Activated CD4-positive, alpha-beta T cell treated with anti-CD3 and anti-CD28 coated beads, Interleukin-2, amount 10 ng/mL, durations not matched to agents 7 days and 5 days (primary cell): ENCODE measurements at regions not wholly inside any gene's neighbourhood (a gene's known extent, or its start where the extent isn't known, plus 50 kb on each side); places are given as distances from the start of the nearest gene placed in this dataset.
"Not testable (repeated sequence)": the region's sequence is repeated elsewhere in the genome, so short reads cannot be mapped to it uniquely, and the experiment has no call there.

Experiments used
- CTCF ChIA-PET: fragments of 350-600 bp; sonication (Branson Sonifier 250); formaldehyde crosslinking; loops from one replicate; lab custom pipeline; 2021; ENCODE audit warnings: antibody characterized with exemption; lab: Charles Lee
- POLR2A ChIA-PET: fragments of 350-600 bp; sonication (Branson Sonifier 250); formaldehyde crosslinking; loops from one replicate; lab custom pipeline; 2021; ENCODE audit warnings: antibody characterized with exemption; lab: Charles Lee
- DNase-seq: peaks from one replicate; pipeline ENCODE4 v3.0.0-alpha.2; 2020
- H3K27ac Mint-ChIP-seq: one replicate; pipeline ENCODE4 v1.8.0; 2021; ENCODE audit warnings: mild to moderate bottlenecking, moderate library complexity, mixed read lengths
- H3K27me3 Mint-ChIP-seq: one replicate; pipeline ENCODE4 v1.8.0; 2021; ENCODE audit warnings: mixed read lengths
- H3K36me3 Mint-ChIP-seq: one replicate; pipeline ENCODE4 v1.8.0; 2021; ENCODE audit warnings: low read depth, mixed read lengths
- H3K4me1 Mint-ChIP-seq: one replicate; pipeline ENCODE4 v1.8.0; 2021; ENCODE audit warnings: mixed read lengths
- H3K4me3 Mint-ChIP-seq: one replicate; pipeline ENCODE4 v1.8.0; 2021; ENCODE audit warnings: mild to moderate bottlenecking, moderate library complexity, mixed read lengths
- H3K9me3 Mint-ChIP-seq: one replicate; pipeline ENCODE4 v1.8.0; 2021; ENCODE audit warnings: mixed read lengths

- Mint-ChIP-seq H3K4me3 (no peak overlapping the region), H3K27me3 (no peaks in the 10 kb centered on the region), H3K36me3 (no peaks in the 10 kb centered on the region), H3K27ac (no peak overlapping the region), H3K4me1 (no peaks in the 10 kb centered on the region), H3K9me3 (no peaks in the 10 kb centered on the region)
- ChIA-PET CTCF (no interaction called here), POLR2A (no interaction called here)
- no peak for DNase-seq
These were observed 109.2 kb downstream of the OSTF1 start for GRCh38 chr9:75197561-75197960.

GRCh38 chr9:75198436-75198835 is 110.1 kb downstream of the OSTF1 start:
- Mint-ChIP-seq H3K9me3 (no peaks in the 10 kb centered on the region), H3K27ac (no peak overlapping the region), H3K27me3 (no peaks in the 10 kb centered on the region), H3K36me3 (no peaks in the 10 kb centered on the region), H3K4me3 (no peak overlapping the region), H3K4me1 (no peaks in the 10 kb centered on the region)
- DNase-seq: no peak
- ChIA-PET CTCF (no interaction called here), POLR2A (no interaction called here)

- POLR2A ChIA-PET: no interaction called here
- H3K27ac Mint-ChIP-seq: no peak overlapping the region
- CTCF ChIA-PET: interaction anchor here (1.2 kb wide), 1 partner anchor 39 kb away, joined by 4 read pairs; no protein-coding TSS in a partner anchor
These were observed 112.7 kb downstream of the OSTF1 start for GRCh38 chr9:75200892-75201470.

GRCh38 chr9:75201480-75202209 is 113.3 kb downstream of the OSTF1 start:
- Mint-ChIP-seq H3K4me3 (no peak overlapping the region), H3K27ac (no peak overlapping the region), H3K36me3 (no peaks in the 10 kb centered on the region), H3K4me1 (no peaks in the 10 kb centered on the region), H3K27me3 (no peaks in the 10 kb centered on the region), H3K9me3 (no peaks in the 10 kb centered on the region)
- POLR2A ChIA-PET: no interaction called here
- no peak for DNase-seq
- CTCF ChIA-PET: interaction anchor here (1.2 kb wide), 1 partner anchor 39 kb away, joined by 4 read pairs; no protein-coding TSS in a partner anchor

More at GRCh38 chr9:75200892-75201470, 112.7 kb downstream of the OSTF1 start:
- peak; percentile 46 for DNase-seq
- Mint-ChIP-seq H3K27me3 (no peaks in the 10 kb centered on the region), H3K36me3 (no peaks in the 10 kb centered on the region), H3K9me3 (no peaks in the 10 kb centered on the region), H3K4me1 (no peaks in the 10 kb centered on the region), H3K4me3 (no peak overlapping the region)

- POLR2A ChIA-PET, CTCF ChIA-PET: not testable (repeated sequence)
These were observed 119.7 kb downstream of the OSTF1 start for GRCh38 chr9:75207997-75208396.

GRCh38 chr9:75210215-75210614 is 121.9 kb downstream of the OSTF1 start:
- Mint-ChIP-seq H3K27ac (no peak overlapping the region), H3K4me1 (no peaks in the 10 kb centered on the region), H3K27me3 (peaks cover 2% of the 10 kb centered on the region), H3K4me3 (no peak overlapping the region), H3K36me3 (no peaks in the 10 kb centered on the region), H3K9me3 (no peaks in the 10 kb centered on the region)
- DNase-seq: no peak
- ChIA-PET POLR2A (no interaction called here), CTCF (no interaction called here)

More at GRCh38 chr9:75207997-75208396, 119.7 kb downstream of the OSTF1 start:
- not testable (repeated sequence) for H3K4me3 Mint-ChIP-seq, H3K27me3 Mint-ChIP-seq, H3K36me3 Mint-ChIP-seq, DNase-seq, H3K9me3 Mint-ChIP-seq, H3K4me1 Mint-ChIP-seq, H3K27ac Mint-ChIP-seq

GRCh38 chr9:75213765-75214164 is 125.5 kb downstream of the OSTF1 start:
- H3K27ac Mint-ChIP-seq: no peak overlapping the region
- H3K36me3 Mint-ChIP-seq: no peaks in the 10 kb centered on the region
- POLR2A ChIA-PET: no interaction called here
- H3K4me1 Mint-ChIP-seq: no peaks in the 10 kb centered on the region
- no peak for DNase-seq
- H3K9me3 Mint-ChIP-seq: no peaks in the 10 kb centered on the region
- no peak overlapping the region for H3K4me3 Mint-ChIP-seq
- peaks cover 2% of the 10 kb centered on the region for H3K27me3 Mint-ChIP-seq
- CTCF ChIA-PET: no interaction called here

GRCh38 chr9:75226403-75227139 is 138.3 kb downstream of the OSTF1 start:
- Mint-ChIP-seq H3K27me3 (peaks cover 10% of the 10 kb centered on the region), H3K36me3 (peaks cover 2% of the 10 kb centered on the region), H3K27ac (no peak overlapping the region), H3K4me1 (no peaks in the 10 kb centered on the region), H3K4me3 (no peak overlapping the region), H3K9me3 (peaks cover 8% of the 10 kb centered on the region)
- DNase-seq: no peak
- POLR2A ChIA-PET: no interaction called here
- CTCF ChIA-PET: interaction anchor here (1.7 kb wide), 1 partner anchor 41 kb away, joined by 3 read pairs; no protein-coding TSS in a partner anchor

GRCh38 chr9:75228893-75229292 is 140.6 kb downstream of the OSTF1 start:
- H3K9me3 Mint-ChIP-seq: peaks cover 8% of the 10 kb centered on the region
- H3K4me1 Mint-ChIP-seq: no peaks in the 10 kb centered on the region
- H3K27me3 Mint-ChIP-seq: peaks cover 5% of the 10 kb centered on the region
- no peak overlapping the region for H3K27ac Mint-ChIP-seq
- H3K4me3 Mint-ChIP-seq: no peak overlapping the region
- POLR2A ChIA-PET: no interaction called here
- DNase-seq: no peak
- CTCF ChIA-PET: interaction anchor here (0.5 kb wide), 1 partner anchor 385 kb away, joined by 3 read pairs; no protein-coding TSS in a partner anchor
- H3K36me3 Mint-ChIP-seq: peaks cover 2% of the 10 kb centered on the region

GRCh38 chr9:75229605-75230332 is 141.5 kb downstream of the OSTF1 start:
- CTCF ChIA-PET: interaction anchor here (0.5 to 0.6 kb wide), 2 partner anchors 386 to 1550 kb away, joined by 3 read pairs; no protein-coding TSS in a partner anchor
- H3K27ac Mint-ChIP-seq: no peak overlapping the region

GRCh38 chr9:75230469-75230868 is 142.2 kb downstream of the OSTF1 start:
- DNase-seq: no peak
- CTCF ChIA-PET: no interaction called here
- H3K4me1 Mint-ChIP-seq: no peaks in the 10 kb centered on the region
- no peak overlapping the region for H3K27ac Mint-ChIP-seq
- H3K36me3 Mint-ChIP-seq: peaks cover 2% of the 10 kb centered on the region
- H3K9me3 Mint-ChIP-seq: no peaks in the 10 kb centered on the region
- H3K4me3 Mint-ChIP-seq: no peak overlapping the region
- POLR2A ChIA-PET: no interaction called here
- H3K27me3 Mint-ChIP-seq: no peaks in the 10 kb centered on the region

More at GRCh38 chr9:75229605-75230332, 141.5 kb downstream of the OSTF1 start:
- H3K27me3 Mint-ChIP-seq: no peaks in the 10 kb centered on the region
- no peak for DNase-seq
- peaks cover 2% of the 10 kb centered on the region for H3K36me3 Mint-ChIP-seq
- H3K4me3 Mint-ChIP-seq: no peak overlapping the region
- no peaks in the 10 kb centered on the region for H3K4me1 Mint-ChIP-seq
- POLR2A ChIA-PET: no interaction called here
- H3K9me3 Mint-ChIP-seq: peaks cover 5% of the 10 kb centered on the region

GRCh38 chr9:75231167-75231566 is 142.9 kb downstream of the OSTF1 start:
- ChIA-PET CTCF (no interaction called here), POLR2A (no interaction called here)
- DNase-seq: no peak
- Mint-ChIP-seq H3K4me1 (no peaks in the 10 kb centered on the region), H3K4me3 (no peak overlapping the region), H3K27ac (no peak overlapping the region), H3K9me3 (no peaks in the 10 kb centered on the region), H3K36me3 (peaks cover 1% of the 10 kb centered on the region), H3K27me3 (no peaks in the 10 kb centered on the region)
